MCF 10A (cell line): ENCODE measurements at regions not wholly inside any gene's neighbourhood (a gene's known extent, or its start where the extent isn't known, plus 50 kb on each side); places are given as distances from the start of the nearest gene placed in this dataset.

Experiments used
- BruUV-seq: library from RNA; stranded (reverse); fragments of 400-500 nt; replicated peaks from 2 replicates; lab custom pipeline; 2021; lab: Mats Ljungman, UMichigan
- CTCF ChIA-PET: fragments of 300-600 bp; sonication (Branson Sonifier 250); formaldehyde crosslinking; extraction: SDS; loops from one replicate; lab custom pipeline; 2021; ENCODE audit warnings: antibody characterized with exemption, inconsistent platforms; lab: Yijun Ruan, JAX
- POLR2A ChIA-PET: fragments of 300-600, 350-650 bp; sonication (Branson Sonifier 250); formaldehyde crosslinking; extraction: SDS; loops from one replicate; lab custom pipeline; 2020; ENCODE audit warnings: antibody characterized with exemption, inconsistent platforms; lab: Yijun Ruan, JAX
- DNase-seq: peaks from one replicate; pipeline ENCODE4 v3.0.0-alpha.2; 2018; ENCODE audit not compliant: unreplicated experiment
- H3K27ac Mint-ChIP-seq: one replicate; pipeline ENCODE4 v1.8.0; 2022; ENCODE audit warnings: mild to moderate bottlenecking, low read depth, mixed read lengths; ENCODE audit not compliant: unreplicated experiment
- H3K27me3 Mint-ChIP-seq: one replicate; pipeline ENCODE4 v1.8.0; 2022; ENCODE audit warnings: mixed read lengths; ENCODE audit not compliant: insufficient read depth, unreplicated experiment
- H3K36me3 Mint-ChIP-seq: one replicate; pipeline ENCODE4 v1.8.0; 2022; ENCODE audit warnings: mild to moderate bottlenecking, moderate library complexity, mixed read lengths; ENCODE audit not compliant: insufficient read depth, unreplicated experiment
- H3K4me1 Mint-ChIP-seq: one replicate; pipeline ENCODE4 v1.8.0; 2022; ENCODE audit warnings: mixed read lengths; ENCODE audit not compliant: insufficient read depth, unreplicated experiment
- H3K4me3 Mint-ChIP-seq: one replicate; pipeline ENCODE4 v1.8.0; 2022; ENCODE audit warnings: mild to moderate bottlenecking, moderate library complexity, mixed read lengths; ENCODE audit not compliant: unreplicated experiment
- H3K9me3 Mint-ChIP-seq: one replicate; pipeline ENCODE4 v1.8.0; 2022; ENCODE audit warnings: mixed read lengths; ENCODE audit not compliant: unreplicated experiment
- intact Hi-C: fragments of 100-400 bp; cut with micrococcal nuclease; formaldehyde crosslinking; loops from 2 replicates; pipeline ENCODE4 v1.14.1; 2022
- TF ChIP-seq, protein P1 (sequence below): fragments of 200-600 bp; IDR thresholded peaks from one replicate; pipeline ENCODE4 v1.8.0; 2022; ENCODE audit warnings: antibody characterized with exemption, mild to moderate bottlenecking; ENCODE audit not compliant: unreplicated experiment

DNA sequence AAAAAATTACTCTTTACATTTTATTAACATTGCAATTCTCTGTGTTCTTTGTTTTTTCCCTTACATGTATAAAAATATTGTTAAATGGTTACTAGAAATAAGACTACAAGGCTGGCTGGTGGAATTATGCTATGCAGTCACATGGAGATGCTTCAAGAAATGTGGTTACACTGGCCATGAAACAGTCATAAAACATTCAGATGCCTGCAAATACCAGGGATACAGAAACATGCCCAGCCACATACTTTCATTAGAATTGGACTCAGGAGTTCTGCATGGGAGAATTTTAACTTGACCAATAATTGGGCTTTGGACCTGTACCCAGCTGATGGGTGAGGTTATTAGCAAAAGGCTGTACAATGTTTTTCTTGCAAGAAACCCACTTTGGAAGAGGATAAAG is 1407.7 kb upstream of the SLC10A2 start:
- no TSS peak for BruUV-seq
- TF ChIP-seq, protein P1, sequence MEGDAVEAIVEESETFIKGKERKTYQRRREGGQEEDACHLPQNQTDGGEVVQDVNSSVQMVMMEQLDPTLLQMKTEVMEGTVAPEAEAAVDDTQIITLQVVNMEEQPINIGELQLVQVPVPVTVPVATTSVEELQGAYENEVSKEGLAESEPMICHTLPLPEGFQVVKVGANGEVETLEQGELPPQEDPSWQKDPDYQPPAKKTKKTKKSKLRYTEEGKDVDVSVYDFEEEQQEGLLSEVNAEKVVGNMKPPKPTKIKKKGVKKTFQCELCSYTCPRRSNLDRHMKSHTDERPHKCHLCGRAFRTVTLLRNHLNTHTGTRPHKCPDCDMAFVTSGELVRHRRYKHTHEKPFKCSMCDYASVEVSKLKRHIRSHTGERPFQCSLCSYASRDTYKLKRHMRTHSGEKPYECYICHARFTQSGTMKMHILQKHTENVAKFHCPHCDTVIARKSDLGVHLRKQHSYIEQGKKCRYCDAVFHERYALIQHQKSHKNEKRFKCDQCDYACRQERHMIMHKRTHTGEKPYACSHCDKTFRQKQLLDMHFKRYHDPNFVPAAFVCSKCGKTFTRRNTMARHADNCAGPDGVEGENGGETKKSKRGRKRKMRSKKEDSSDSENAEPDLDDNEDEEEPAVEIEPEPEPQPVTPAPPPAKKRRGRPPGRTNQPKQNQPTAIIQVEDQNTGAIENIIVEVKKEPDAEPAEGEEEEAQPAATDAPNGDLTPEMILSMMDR: no peak

DNA sequence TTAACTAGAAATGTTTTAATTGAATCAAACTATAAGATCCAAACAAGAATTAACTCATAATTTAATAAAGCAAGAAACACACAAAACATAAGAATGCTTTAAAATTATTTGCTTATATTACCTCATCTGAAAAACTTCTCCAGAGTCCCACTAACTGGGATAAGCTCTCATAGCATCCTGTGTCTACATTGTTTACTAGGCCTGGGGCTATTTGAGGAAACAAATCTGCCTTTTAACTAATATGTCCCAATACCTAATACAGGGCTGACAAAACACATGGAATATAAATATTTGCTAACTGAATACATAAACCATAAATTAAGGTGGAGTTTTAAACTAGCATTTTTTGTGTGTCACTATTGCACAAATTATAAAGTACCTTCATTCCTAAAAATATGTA is 1399.8 kb upstream of the SLC10A2 start:
- H3K36me3 Mint-ChIP-seq: no peaks in the 10 kb centered on the region
- H3K27me3 Mint-ChIP-seq: no peaks in the 10 kb centered on the region
- TF ChIP-seq, protein P1: no peak
- CTCF ChIA-PET: no interaction called here
- no peak overlapping the region for H3K27ac Mint-ChIP-seq
- H3K4me3 Mint-ChIP-seq: no peak overlapping the region
- POLR2A ChIA-PET: no interaction called here
- no peak for DNase-seq
- no peaks in the 10 kb centered on the region for H3K4me1 Mint-ChIP-seq
- intact Hi-C loops: no loop called here
- no TSS peak for BruUV-seq
- H3K9me3 Mint-ChIP-seq: no peaks in the 10 kb centered on the region

More for the DNA sequence above, 1407.7 kb upstream of the SLC10A2 start:
- Mint-ChIP-seq H3K36me3 (peaks cover 6% of the 10 kb centered on the region), H3K27me3 (no peaks in the 10 kb centered on the region), H3K4me1 (no peaks in the 10 kb centered on the region), H3K9me3 (peaks cover 13% of the 10 kb centered on the region), H3K4me3 (no peak overlapping the region), H3K27ac (no peak overlapping the region)
- ChIA-PET POLR2A (no interaction called here), CTCF (no interaction called here)
- DNase-seq: no peak
- intact Hi-C loops: no loop called here

DNA sequence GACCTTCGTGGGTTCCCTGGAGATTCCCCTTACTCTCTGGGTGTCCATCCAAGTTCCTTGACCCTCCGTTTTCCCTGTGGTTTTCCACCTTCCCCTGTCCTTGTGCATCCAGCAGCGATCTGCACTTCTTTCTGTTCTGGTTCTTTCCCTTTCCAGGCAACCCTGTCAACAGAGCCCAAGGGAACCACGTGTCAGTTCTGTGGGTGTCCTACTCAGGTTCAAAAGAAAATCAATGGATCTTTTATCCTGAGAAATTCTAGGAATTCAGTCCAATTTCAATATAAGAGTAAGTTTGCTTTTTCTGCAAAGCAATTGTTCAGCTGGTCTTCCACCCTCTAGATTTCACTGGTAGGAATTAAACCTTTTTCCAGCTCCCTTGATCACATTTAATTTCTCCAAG is 1394.8 kb upstream of the SLC10A2 start:
- no peaks in the 10 kb centered on the region for H3K36me3 Mint-ChIP-seq
- intact Hi-C loops: no loop called here
- DNase-seq: no peak
- no peak overlapping the region for H3K27ac Mint-ChIP-seq
- BruUV-seq: no TSS peak
- no peaks in the 10 kb centered on the region for H3K9me3 Mint-ChIP-seq
- H3K4me3 Mint-ChIP-seq: no peak overlapping the region
- H3K27me3 Mint-ChIP-seq: no peaks in the 10 kb centered on the region
- TF ChIP-seq, protein P1: no peak
- POLR2A ChIA-PET: no interaction called here
- no peaks in the 10 kb centered on the region for H3K4me1 Mint-ChIP-seq
- CTCF ChIA-PET: no interaction called here

DNA sequence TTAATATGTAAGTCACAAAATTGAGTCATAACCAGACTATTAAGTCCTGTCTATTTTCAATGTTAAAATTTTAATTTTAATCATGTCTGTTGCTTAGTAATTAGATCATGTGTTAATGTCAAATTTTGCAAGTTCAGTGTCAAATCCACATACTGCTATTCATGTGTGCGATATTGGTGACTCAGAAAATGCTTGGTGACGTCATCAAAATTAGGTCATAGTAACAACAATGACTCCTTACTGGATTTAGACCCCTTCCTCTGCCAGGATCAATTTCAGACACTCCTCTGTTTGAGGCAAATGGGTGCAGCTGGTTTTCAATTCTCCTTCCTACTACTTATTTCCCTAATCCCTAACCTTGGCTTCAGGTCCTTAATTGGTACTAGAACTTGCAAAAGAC is 1394.3 kb upstream of the SLC10A2 start:
- Mint-ChIP-seq H3K36me3 (no peaks in the 10 kb centered on the region), H3K9me3 (no peaks in the 10 kb centered on the region), H3K4me3 (no peak overlapping the region), H3K27me3 (no peaks in the 10 kb centered on the region), H3K27ac (no peak overlapping the region), H3K4me1 (no peaks in the 10 kb centered on the region)
- DNase-seq: peak; percentile 8
- no TSS peak for BruUV-seq
- ChIA-PET CTCF (no interaction called here), POLR2A (no interaction called here)
- intact Hi-C loops: no loop called here
- TF ChIP-seq, protein P1: no peak
